SK-N-MC (cell line): ENCODE measurements at regions not wholly inside any gene's neighbourhood (a gene's known extent, or its start where the extent isn't known, plus 50 kb on each side); places are given as distances from the start of the nearest gene placed in this dataset.

Experiments used
- EZH2 ChIP-seq: fragments of 200-600 bp; sonication (generic); IDR thresholded peaks from one replicate; pipeline ENCODE4 v1.6.1; 2017; ENCODE audit warnings: antibody characterized with exemption
- FOXP2 ChIP-seq: optimal IDR thresholded peaks from 2 replicates; pipeline ENCODE3; 2011; ENCODE audit warnings: mild to moderate bottlenecking, moderate library complexity; ENCODE audit not compliant: insufficient read depth; ENCODE audit errors: extremely low read length, control extremely low read depth
- POLR2AphosphoS5 ChIP-seq: IDR thresholded peaks from 2 replicates; pipeline ENCODE4 v1.6.1; 2012; ENCODE audit warnings: mild to moderate bottlenecking, low read depth, low read length, borderline replicate concordance

- TF ChIP-seq EZH2 (no peak), FOXP2 (no peak), POLR2AphosphoS5 (no peak)
These were observed 139.8 kb upstream of the HS6ST1 start for GRCh38 chr2:128458505-128458904.
